ENCODE measurements at regions not wholly inside any gene's neighbourhood (a gene's known extent, or its start where the extent isn't known, plus 50 kb on each side); places are given as distances from the start of the nearest gene placed in this dataset.

- no TSS peak for BruUV-seq (replicated peaks)
- Mint-ChIP-seq H3K4me1 (ENCODE audit: low read depth, unreplicated experiment) (peaks cover 23% of the 10 kb centered on the region), H3K27ac (ENCODE audit: unreplicated experiment) (no peak overlapping the region), H3K27me3 (ENCODE audit: unreplicated experiment) (no peaks in the 10 kb centered on the region), H3K4me3 (ENCODE audit: low read depth, unreplicated experiment) (no peak overlapping the region), H3K36me3 (ENCODE audit: insufficient read depth, unreplicated experiment) (peaks cover 7% of the 10 kb centered on the region), H3K9me3 (ENCODE audit: low read depth, unreplicated experiment) (no peaks in the 10 kb centered on the region)
- intact Hi-C loops (cut with micrococcal nuclease; ENCODE audit: unreplicated experiment): no loop called here
- DNase-seq: no peak
- CTCF ChIA-PET: no interaction called here
- TF ChIP-seq CTCF (IDR thresholded peaks at IDR 0.05; ENCODE audit: unreplicated experiment): no peak
Observed at GRCh38 chr6:56396435-56396834, 149.1 kb upstream of the COL21A1 start.

- peaks cover 2% of the 10 kb centered on the region for H3K9me3 Mint-ChIP-seq (ENCODE audit: low read depth, unreplicated experiment)
- no peaks in the 10 kb centered on the region for H3K36me3 Mint-ChIP-seq (ENCODE audit: insufficient read depth, unreplicated experiment)
- no peaks in the 10 kb centered on the region for H3K27me3 Mint-ChIP-seq (ENCODE audit: unreplicated experiment)
- no peak overlapping the region for H3K27ac Mint-ChIP-seq (ENCODE audit: unreplicated experiment)
- CTCF ChIA-PET: no interaction called here
- BruUV-seq (replicated peaks): no TSS peak
- TF ChIP-seq CTCF (IDR thresholded peaks at IDR 0.05; ENCODE audit: unreplicated experiment): no peak
- no peak for DNase-seq
- intact Hi-C loops (cut with micrococcal nuclease; ENCODE audit: unreplicated experiment): no loop called here
- H3K4me1 Mint-ChIP-seq (ENCODE audit: low read depth, unreplicated experiment): peaks cover 3% of the 10 kb centered on the region
- H3K4me3 Mint-ChIP-seq (ENCODE audit: low read depth, unreplicated experiment): no peak overlapping the region
Observed at GRCh38 chr6:56393615-56394612, 146.5 kb upstream of the COL21A1 start.

- CTCF ChIA-PET: no interaction called here
- Mint-ChIP-seq H3K9me3 (ENCODE audit: low read depth, unreplicated experiment) (peaks cover 2% of the 10 kb centered on the region), H3K27ac (ENCODE audit: unreplicated experiment) (no peak overlapping the region), H3K27me3 (ENCODE audit: unreplicated experiment) (no peaks in the 10 kb centered on the region), H3K36me3 (ENCODE audit: insufficient read depth, unreplicated experiment) (no peaks in the 10 kb centered on the region), H3K4me1 (ENCODE audit: low read depth, unreplicated experiment) (peaks cover 12% of the 10 kb centered on the region), H3K4me3 (ENCODE audit: low read depth, unreplicated experiment) (no peak overlapping the region)
- intact Hi-C loops (cut with micrococcal nuclease; ENCODE audit: unreplicated experiment): no loop called here
- DNase-seq: no peak
- BruUV-seq (replicated peaks): no TSS peak
- no peak for TF ChIP-seq CTCF (IDR thresholded peaks at IDR 0.05; ENCODE audit: unreplicated experiment)
Observed at GRCh38 chr6:56388415-56388755, 141.0 kb upstream of the COL21A1 start.

- no TSS peak for BruUV-seq (replicated peaks)
- Mint-ChIP-seq H3K4me1 (ENCODE audit: low read depth, unreplicated experiment) (peaks cover 17% of the 10 kb centered on the region), H3K27me3 (ENCODE audit: unreplicated experiment) (no peaks in the 10 kb centered on the region), H3K27ac (ENCODE audit: unreplicated experiment) (no peak overlapping the region), H3K9me3 (ENCODE audit: low read depth, unreplicated experiment) (peaks cover 2% of the 10 kb centered on the region), H3K4me3 (ENCODE audit: low read depth, unreplicated experiment) (no peak overlapping the region), H3K36me3 (ENCODE audit: insufficient read depth, unreplicated experiment) (no peaks in the 10 kb centered on the region)
- no peak for TF ChIP-seq CTCF (IDR thresholded peaks at IDR 0.05; ENCODE audit: unreplicated experiment)
- intact Hi-C loops (cut with micrococcal nuclease; ENCODE audit: unreplicated experiment): no loop called here
- CTCF ChIA-PET: no interaction called here
- peak; percentile 24 for DNase-seq
Observed at GRCh38 chr6:56387621-56388414, 140.4 kb upstream of the COL21A1 start.

All from Calu3 (cell line).